RKO (cell line): ENCODE measurements at regions not wholly inside any gene's neighbourhood (a gene's known extent, or its start where the extent isn't known, plus 50 kb on each side); places are given as distances from the start of the nearest gene placed in this dataset.
A peak's percentile ranks its signal among the peaks of the same experiment; 100 is the strongest.

Experiments
- DNase-seq: peaks from one replicate; pipeline ENCODE4 v3.0.0-alpha.2; 2016; ENCODE audit warnings: low spot score

- no peak for DNase-seq
Observed at GRCh38 chr2:234594715-234595114, 97.8 kb upstream of the ARL4C start.

- DNase-seq = no peak
Observed at GRCh38 chr2:234593636-234594035, 96.8 kb upstream of the ARL4C start.

GRCh38 chr2:234592541-234592940 is 95.7 kb upstream of the ARL4C start:
- no peak for DNase-seq

- DNase-seq = no peak
Observed at GRCh38 chr2:234590076-234590475, 93.2 kb upstream of the ARL4C start.

GRCh38 chr2:234588054-234588430 is 91.2 kb upstream of the ARL4C start:
- no peak for DNase-seq

- DNase-seq = no peak
Observed at GRCh38 chr2:234587341-234588053, 90.6 kb upstream of the ARL4C start.

GRCh38 chr2:234583331-234583730 is 86.5 kb upstream of the ARL4C start:
- no peak for DNase-seq

- peak; percentile 17 for DNase-seq
Observed at GRCh38 chr2:234580686-234581085, 83.8 kb upstream of the ARL4C start.

GRCh38 chr2:234579231-234579962 is 82.5 kb upstream of the ARL4C start:
- peak; percentile 4 for DNase-seq

- DNase-seq = no peak
Observed at GRCh38 chr2:234578389-234578788, 81.5 kb upstream of the ARL4C start.

- DNase-seq = no peak
Observed at GRCh38 chr2:234577191-234577590, 80.3 kb upstream of the ARL4C start.

GRCh38 chr2:234571620-234572407 is 74.9 kb upstream of the ARL4C start:
- DNase-seq = no peak

- DNase-seq = no peak
Observed at GRCh38 chr2:234570476-234570875, 73.6 kb upstream of the ARL4C start.

GRCh38 chr2:234569776-234570430 is 73.0 kb upstream of the ARL4C start:
- DNase-seq = no peak

- DNase-seq = no peak
Observed at GRCh38 chr2:234566622-234567021, 69.7 kb upstream of the ARL4C start.

GRCh38 chr2:234565842-234566619 is 69.2 kb upstream of the ARL4C start:
- DNase-seq = no peak

- DNase-seq = no peak
Observed at GRCh38 chr2:234565201-234565600, 68.3 kb upstream of the ARL4C start.

- DNase-seq = no peak
Observed at GRCh38 chr2:234564699-234565098, 67.8 kb upstream of the ARL4C start.

- DNase-seq = no peak
Observed at GRCh38 chr2:234559609-234560008, 62.7 kb upstream of the ARL4C start.

GRCh38 chr2:234558642-234559041 is 61.8 kb upstream of the ARL4C start:
- DNase-seq = no peak

- DNase-seq = peak; percentile 28
Observed at GRCh38 chr2:234556848-234557573, 60.1 kb upstream of the ARL4C start.
